WTC11 (cell line): ENCODE measurements at regions not wholly inside any gene's neighbourhood (a gene's known extent, or its start where the extent isn't known, plus 50 kb on each side); places are given as distances from the start of the nearest gene placed in this dataset.

Experiments
- ATAC-seq: fragments of 200-7000 bp; cut with Tn5 transposase; 2 replicates; pipeline ENCODE4 v1.10.0; 2021; ENCODE audit warnings: mild to moderate bottlenecking, moderate library complexity
- CTCF ChIA-PET: fragments of 300-600 bp; sonication (Branson Sonifier 250); formaldehyde crosslinking; loops from one replicate; lab custom pipeline; 2021; ENCODE audit warnings: antibody characterized with exemption; lab: Charles Lee
- POLR2A ChIA-PET: fragments of 350-600 bp; sonication (Branson Sonifier 250); formaldehyde crosslinking; loops from one replicate; lab custom pipeline; 2021; ENCODE audit warnings: antibody characterized with exemption; lab: Charles Lee
- DNase-seq: peaks from one replicate; pipeline ENCODE4 v3.0.0; 2021; ENCODE audit warnings: low spot score
- H3K27ac Mint-ChIP-seq: 2 replicates; pipeline ENCODE4 v1.8.0; 2021; ENCODE audit warnings: mixed read lengths
- H3K27me3 Mint-ChIP-seq: 2 replicates; pipeline ENCODE4 v1.8.0; 2021; ENCODE audit warnings: low read depth, mild to moderate bottlenecking, moderate library complexity, mixed read lengths
- H3K36me3 Mint-ChIP-seq: 2 replicates; pipeline ENCODE4 v1.8.0; 2021; ENCODE audit warnings: mixed read lengths
- H3K4me1 Mint-ChIP-seq: 2 replicates; pipeline ENCODE4 v1.8.0; 2022; ENCODE audit warnings: mixed read lengths
- H3K4me3 Mint-ChIP-seq: 2 replicates; pipeline ENCODE4 v1.8.0; 2021; ENCODE audit warnings: mild to moderate bottlenecking, moderate library complexity, mixed read lengths
- H3K9me3 Mint-ChIP-seq: 2 replicates; pipeline ENCODE4 v1.8.0; 2021; ENCODE audit warnings: mixed read lengths
- CDX4 ChIP-seq: fragments of 250-450 bp; sonication (Bioruptor Pico); IDR thresholded peaks from 2 replicates; pipeline ENCODE4 v1.9.0; 2021; ENCODE audit warnings: moderate library complexity, mild to moderate bottlenecking, inconsistent platforms, borderline replicate concordance
- CREM ChIP-seq: sonication (generic); formaldehyde crosslinking; IDR thresholded peaks from 2 replicates; pipeline ENCODE4 v1.8.1; 2022; ENCODE audit warnings: mild to moderate bottlenecking, missing genetic modification reagents, moderate library complexity
- IRF2 ChIP-seq: sonication (generic); formaldehyde crosslinking; IDR thresholded peaks from 2 replicates; pipeline ENCODE4 v1.8.0; 2022; ENCODE audit warnings: low read depth, missing genetic modification reagents, borderline replicate concordance
- JUN ChIP-seq: sonication (generic); formaldehyde crosslinking; IDR thresholded peaks from 2 replicates; pipeline ENCODE4 v1.8.0; 2023; ENCODE audit warnings: mild to moderate bottlenecking, missing genetic modification reagents
- NFE2L1 ChIP-seq: sonication (generic); formaldehyde crosslinking; IDR thresholded peaks from 2 replicates; pipeline ENCODE4 v1.8.1; 2023; ENCODE audit warnings: missing genetic modification reagents
- NFYB ChIP-seq: sonication (generic); formaldehyde crosslinking; conservative IDR thresholded peaks from 2 replicates; pipeline ENCODE4 v1.8.0; 2022; ENCODE audit warnings: low read depth, missing genetic modification reagents
- SMAD3 ChIP-seq: sonication (generic); formaldehyde crosslinking; IDR thresholded peaks from 2 replicates; pipeline ENCODE4 v1.8.0; 2022; ENCODE audit warnings: missing genetic modification reagents, mild to moderate bottlenecking, borderline replicate concordance
- SP1 ChIP-seq: sonication (generic); formaldehyde crosslinking; conservative IDR thresholded peaks from 2 replicates; pipeline ENCODE4 v1.8.1; 2022; ENCODE audit warnings: missing genetic modification reagents
- TEAD1 ChIP-seq: sonication (generic); formaldehyde crosslinking; IDR thresholded peaks from 2 replicates; pipeline ENCODE4 v1.8.0; 2022; ENCODE audit warnings: mild to moderate bottlenecking, missing genetic modification reagents
- ZNF219 ChIP-seq: sonication (generic); formaldehyde crosslinking; IDR thresholded peaks from 2 replicates; pipeline ENCODE4 v1.8.0; 2023; ENCODE audit warnings: missing genetic modification reagents, mild to moderate bottlenecking, borderline replicate concordance
- ZNF263 ChIP-seq: sonication (generic); formaldehyde crosslinking; IDR thresholded peaks from 2 replicates; pipeline ENCODE4 v1.8.1; 2022; ENCODE audit warnings: low read depth, mild to moderate bottlenecking, moderate library complexity, missing genetic modification reagents
- TF ChIP-seq, protein P1 (sequence below): sonication (generic); formaldehyde crosslinking; IDR thresholded peaks from 2 replicates; pipeline ENCODE4 v1.8.1; 2023; ENCODE audit warnings: mild to moderate bottlenecking, missing genetic modification reagents
- TF ChIP-seq, protein P2 (sequence below): sonication (generic); formaldehyde crosslinking; IDR thresholded peaks from 2 replicates; pipeline ENCODE4 v1.8.0; 2023; ENCODE audit warnings: missing genetic modification reagents, mild to moderate bottlenecking, borderline replicate concordance
- TF ChIP-seq, protein P3 (sequence below): sonication (generic); formaldehyde crosslinking; IDR thresholded peaks from 2 replicates; pipeline ENCODE4 v1.8.0; 2022; ENCODE audit warnings: missing genetic modification reagents

- ChIA-PET POLR2A (no interaction called here), CTCF (no interaction called here)
- H3K4me1 Mint-ChIP-seq: no peaks in the 10 kb centered on the region
Measured at GRCh38 chr9:87011551-87011950, 64.2 kb upstream of the GAS1 start.

GRCh38 chr9:87013490-87013889 lies 66.2 kb upstream of the GAS1 start:
- peaks cover 8% of the 10 kb centered on the region for H3K36me3 Mint-ChIP-seq
- H3K27ac Mint-ChIP-seq: no peak overlapping the region
- H3K4me3 Mint-ChIP-seq: no peak overlapping the region
- ATAC-seq (no peak), DNase-seq (no peak)
- no peaks in the 10 kb centered on the region for H3K4me1 Mint-ChIP-seq
- CTCF ChIA-PET: no interaction called here
- no peaks in the 10 kb centered on the region for H3K27me3 Mint-ChIP-seq
- H3K9me3 Mint-ChIP-seq: peaks cover 22% of the 10 kb centered on the region
- POLR2A ChIA-PET: no interaction called here
- TF ChIP-seq TEAD1 (CRISPR knock-in tag) (no peak), NFE2L1 (CRISPR knock-in tag) (no peak), SMAD3 (no peak), IRF2 (CRISPR knock-in tag) (no peak), ZNF219 (CRISPR knock-in tag) (no peak), NFYB (CRISPR knock-in tag) (no peak), ZNF263 (CRISPR knock-in tag) (no peak)
- TF ChIP-seq, protein P1, sequence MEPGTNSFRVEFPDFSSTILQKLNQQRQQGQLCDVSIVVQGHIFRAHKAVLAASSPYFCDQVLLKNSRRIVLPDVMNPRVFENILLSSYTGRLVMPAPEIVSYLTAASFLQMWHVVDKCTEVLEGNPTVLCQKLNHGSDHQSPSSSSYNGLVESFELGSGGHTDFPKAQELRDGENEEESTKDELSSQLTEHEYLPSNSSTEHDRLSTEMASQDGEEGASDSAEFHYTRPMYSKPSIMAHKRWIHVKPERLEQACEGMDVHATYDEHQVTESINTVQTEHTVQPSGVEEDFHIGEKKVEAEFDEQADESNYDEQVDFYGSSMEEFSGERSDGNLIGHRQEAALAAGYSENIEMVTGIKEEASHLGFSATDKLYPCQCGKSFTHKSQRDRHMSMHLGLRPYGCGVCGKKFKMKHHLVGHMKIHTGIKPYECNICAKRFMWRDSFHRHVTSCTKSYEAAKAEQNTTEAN: no peak
- TF ChIP-seq, protein P2, sequence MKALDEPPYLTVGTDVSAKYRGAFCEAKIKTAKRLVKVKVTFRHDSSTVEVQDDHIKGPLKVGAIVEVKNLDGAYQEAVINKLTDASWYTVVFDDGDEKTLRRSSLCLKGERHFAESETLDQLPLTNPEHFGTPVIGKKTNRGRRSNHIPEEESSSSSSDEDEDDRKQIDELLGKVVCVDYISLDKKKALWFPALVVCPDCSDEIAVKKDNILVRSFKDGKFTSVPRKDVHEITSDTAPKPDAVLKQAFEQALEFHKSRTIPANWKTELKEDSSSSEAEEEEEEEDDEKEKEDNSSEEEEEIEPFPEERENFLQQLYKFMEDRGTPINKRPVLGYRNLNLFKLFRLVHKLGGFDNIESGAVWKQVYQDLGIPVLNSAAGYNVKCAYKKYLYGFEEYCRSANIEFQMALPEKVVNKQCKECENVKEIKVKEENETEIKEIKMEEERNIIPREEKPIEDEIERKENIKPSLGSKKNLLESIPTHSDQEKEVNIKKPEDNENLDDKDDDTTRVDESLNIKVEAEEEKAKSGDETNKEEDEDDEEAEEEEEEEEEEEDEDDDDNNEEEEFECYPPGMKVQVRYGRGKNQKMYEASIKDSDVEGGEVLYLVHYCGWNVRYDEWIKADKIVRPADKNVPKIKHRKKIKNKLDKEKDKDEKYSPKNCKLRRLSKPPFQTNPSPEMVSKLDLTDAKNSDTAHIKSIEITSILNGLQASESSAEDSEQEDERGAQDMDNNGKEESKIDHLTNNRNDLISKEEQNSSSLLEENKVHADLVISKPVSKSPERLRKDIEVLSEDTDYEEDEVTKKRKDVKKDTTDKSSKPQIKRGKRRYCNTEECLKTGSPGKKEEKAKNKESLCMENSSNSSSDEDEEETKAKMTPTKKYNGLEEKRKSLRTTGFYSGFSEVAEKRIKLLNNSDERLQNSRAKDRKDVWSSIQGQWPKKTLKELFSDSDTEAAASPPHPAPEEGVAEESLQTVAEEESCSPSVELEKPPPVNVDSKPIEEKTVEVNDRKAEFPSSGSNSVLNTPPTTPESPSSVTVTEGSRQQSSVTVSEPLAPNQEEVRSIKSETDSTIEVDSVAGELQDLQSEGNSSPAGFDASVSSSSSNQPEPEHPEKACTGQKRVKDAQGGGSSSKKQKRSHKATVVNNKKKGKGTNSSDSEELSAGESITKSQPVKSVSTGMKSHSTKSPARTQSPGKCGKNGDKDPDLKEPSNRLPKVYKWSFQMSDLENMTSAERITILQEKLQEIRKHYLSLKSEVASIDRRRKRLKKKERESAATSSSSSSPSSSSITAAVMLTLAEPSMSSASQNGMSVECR (CRISPR knock-in tag): no peak
- TF ChIP-seq, all 79 proteins: peak for 0

More at GRCh38 chr9:87011551-87011950, 64.2 kb upstream of the GAS1 start:
- Mint-ChIP-seq H3K36me3 (peaks cover 3% of the 10 kb centered on the region; the same call in 1 of the 2 replicates), H3K27me3 (no peaks in the 10 kb centered on the region), H3K27ac (no peak overlapping the region), H3K4me3 (no peak overlapping the region), H3K9me3 (peaks cover 12% of the 10 kb centered on the region)
- TF ChIP-seq, protein P3, sequence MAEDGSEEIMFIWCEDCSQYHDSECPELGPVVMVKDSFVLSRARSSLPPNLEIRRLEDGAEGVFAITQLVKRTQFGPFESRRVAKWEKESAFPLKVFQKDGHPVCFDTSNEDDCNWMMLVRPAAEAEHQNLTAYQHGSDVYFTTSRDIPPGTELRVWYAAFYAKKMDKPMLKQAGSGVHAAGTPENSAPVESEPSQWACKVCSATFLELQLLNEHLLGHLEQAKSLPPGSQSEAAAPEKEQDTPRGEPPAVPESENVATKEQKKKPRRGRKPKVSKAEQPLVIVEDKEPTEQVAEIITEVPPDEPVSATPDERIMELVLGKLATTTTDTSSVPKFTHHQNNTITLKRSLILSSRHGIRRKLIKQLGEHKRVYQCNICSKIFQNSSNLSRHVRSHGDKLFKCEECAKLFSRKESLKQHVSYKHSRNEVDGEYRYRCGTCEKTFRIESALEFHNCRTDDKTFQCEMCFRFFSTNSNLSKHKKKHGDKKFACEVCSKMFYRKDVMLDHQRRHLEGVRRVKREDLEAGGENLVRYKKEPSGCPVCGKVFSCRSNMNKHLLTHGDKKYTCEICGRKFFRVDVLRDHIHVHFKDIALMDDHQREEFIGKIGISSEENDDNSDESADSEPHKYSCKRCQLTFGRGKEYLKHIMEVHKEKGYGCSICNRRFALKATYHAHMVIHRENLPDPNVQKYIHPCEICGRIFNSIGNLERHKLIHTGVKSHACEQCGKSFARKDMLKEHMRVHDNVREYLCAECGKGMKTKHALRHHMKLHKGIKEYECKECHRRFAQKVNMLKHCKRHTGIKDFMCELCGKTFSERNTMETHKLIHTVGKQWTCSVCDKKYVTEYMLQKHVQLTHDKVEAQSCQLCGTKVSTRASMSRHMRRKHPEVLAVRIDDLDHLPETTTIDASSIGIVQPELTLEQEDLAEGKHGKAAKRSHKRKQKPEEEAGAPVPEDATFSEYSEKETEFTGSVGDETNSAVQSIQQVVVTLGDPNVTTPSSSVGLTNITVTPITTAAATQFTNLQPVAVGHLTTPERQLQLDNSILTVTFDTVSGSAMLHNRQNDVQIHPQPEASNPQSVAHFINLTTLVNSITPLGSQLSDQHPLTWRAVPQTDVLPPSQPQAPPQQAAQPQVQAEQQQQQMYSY (CRISPR knock-in tag): peak; percentile 54
- TF ChIP-seq CDX4 (CRISPR knock-in tag): no peak
- ATAC-seq (no peak), DNase-seq (no peak)

DNA sequence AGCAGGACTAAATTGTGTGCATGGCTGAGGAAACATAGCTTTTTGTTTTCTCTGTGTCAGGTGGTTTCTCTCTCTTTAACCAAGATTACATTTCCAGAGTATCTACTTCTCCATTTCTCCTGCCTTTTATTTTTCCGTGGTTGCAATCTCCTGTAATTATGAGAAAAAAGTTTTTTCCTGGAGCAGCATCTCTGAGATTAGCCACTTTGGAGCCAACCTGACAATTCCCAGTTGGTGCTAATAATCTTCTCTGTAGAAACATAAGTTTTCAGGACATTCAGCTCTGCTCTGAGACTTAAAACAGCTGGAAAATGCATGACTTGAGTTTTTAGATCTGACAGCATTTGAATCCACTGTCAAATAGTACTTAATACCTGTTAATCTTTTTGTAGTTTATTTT lies 67.1 kb upstream of the GAS1 start:
- CTCF ChIA-PET: no interaction called here
- POLR2A ChIA-PET: no interaction called here
- H3K9me3 Mint-ChIP-seq: peaks cover 22% of the 10 kb centered on the region
- no peaks in the 10 kb centered on the region for H3K27me3 Mint-ChIP-seq
- ATAC-seq: no peak
- no peaks in the 10 kb centered on the region for H3K4me1 Mint-ChIP-seq
- H3K27ac Mint-ChIP-seq: no peak overlapping the region
- TF ChIP-seq JUN (CRISPR knock-in tag) (no peak), SP1 (CRISPR knock-in tag) (no peak), CREM (no peak)
- TF ChIP-seq, all 79 proteins: peak for 0
- Mint-ChIP-seq H3K4me3 (no peak overlapping the region), H3K36me3 (peaks cover 8% of the 10 kb centered on the region)
- no peak for DNase-seq
